ENCODE measurements at regions not wholly inside any gene's neighbourhood (a gene's known extent, or its start where the extent isn't known, plus 50 kb on each side); places are given as distances from the start of the nearest gene placed in this dataset.

DNA sequence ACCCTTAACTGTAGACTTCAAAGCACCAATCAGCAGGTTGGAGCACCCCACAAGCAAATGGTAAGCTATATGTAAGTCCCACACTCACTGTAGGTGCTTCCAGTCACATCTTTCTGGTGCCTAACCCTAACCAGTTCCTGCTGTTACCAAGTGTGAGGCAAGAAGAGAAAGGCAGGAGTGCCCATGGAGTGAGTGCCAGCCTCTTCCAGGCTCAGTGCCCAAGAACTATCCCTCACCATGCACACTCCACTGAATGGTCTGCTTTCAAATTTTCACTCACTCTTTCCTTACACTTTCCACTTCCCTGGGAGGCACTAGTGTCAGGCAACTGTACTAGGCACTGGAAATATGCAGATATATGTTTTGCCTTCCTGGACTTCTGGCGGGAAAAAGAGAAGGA lies 62.2 kb upstream of the ZDHHC17 start:
- TF ChIP-seq, protein P1, sequence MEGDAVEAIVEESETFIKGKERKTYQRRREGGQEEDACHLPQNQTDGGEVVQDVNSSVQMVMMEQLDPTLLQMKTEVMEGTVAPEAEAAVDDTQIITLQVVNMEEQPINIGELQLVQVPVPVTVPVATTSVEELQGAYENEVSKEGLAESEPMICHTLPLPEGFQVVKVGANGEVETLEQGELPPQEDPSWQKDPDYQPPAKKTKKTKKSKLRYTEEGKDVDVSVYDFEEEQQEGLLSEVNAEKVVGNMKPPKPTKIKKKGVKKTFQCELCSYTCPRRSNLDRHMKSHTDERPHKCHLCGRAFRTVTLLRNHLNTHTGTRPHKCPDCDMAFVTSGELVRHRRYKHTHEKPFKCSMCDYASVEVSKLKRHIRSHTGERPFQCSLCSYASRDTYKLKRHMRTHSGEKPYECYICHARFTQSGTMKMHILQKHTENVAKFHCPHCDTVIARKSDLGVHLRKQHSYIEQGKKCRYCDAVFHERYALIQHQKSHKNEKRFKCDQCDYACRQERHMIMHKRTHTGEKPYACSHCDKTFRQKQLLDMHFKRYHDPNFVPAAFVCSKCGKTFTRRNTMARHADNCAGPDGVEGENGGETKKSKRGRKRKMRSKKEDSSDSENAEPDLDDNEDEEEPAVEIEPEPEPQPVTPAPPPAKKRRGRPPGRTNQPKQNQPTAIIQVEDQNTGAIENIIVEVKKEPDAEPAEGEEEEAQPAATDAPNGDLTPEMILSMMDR (IDR thresholded peaks at IDR 0.05; ENCODE audit: poor library complexity): no peak
- no peak for TF ChIP-seq EZH2 (IDR thresholded peaks at IDR 0.05; ENCODE audit: borderline replicate concordance)
